Vagina (tissue), 2 donors: ENCODE measurements at regions not wholly inside any gene's neighbourhood (a gene's known extent, or its start where the extent isn't known, plus 50 kb on each side); places are given as distances from the start of the nearest gene placed in this dataset.

Source experiments
- POLR2A ChIP-seq, 2 donors: fragments of 450-650 bp; IDR thresholded peaks; one replicate each; pipeline ENCODE4 v1.6.1; 2017; ENCODE audit warnings: antibody characterized with exemption in 2 of 2, mild to moderate bottlenecking in 2 of 2, moderate library complexity in 2 of 2
- POLR2AphosphoS5 ChIP-seq, 2 donors: sonication (generic); formaldehyde crosslinking; IDR thresholded peaks; one replicate each; pipeline ENCODE4 v1.9.0; 2017; ENCODE audit warnings: antibody characterized with exemption in 2 of 2, mild to moderate bottlenecking in 2 of 2, low read depth in 1 of 2; ENCODE audit not compliant: insufficient read depth in 1 of 2
- TF ChIP-seq, protein P1 (sequence below), 3 experiments: fragments of 450-650 bp in 2 of 3; fragments of 200-600 bp in 1 of 3; sonication (generic) in 1 of 3; IDR thresholded peaks; one replicate each; pipeline ENCODE4 v1.5.1; 2017 to 2019; ENCODE audit warnings: antibody characterized with exemption in 3 of 3, mild to moderate bottlenecking in 2 of 3, moderate library complexity in 2 of 3

DNA sequence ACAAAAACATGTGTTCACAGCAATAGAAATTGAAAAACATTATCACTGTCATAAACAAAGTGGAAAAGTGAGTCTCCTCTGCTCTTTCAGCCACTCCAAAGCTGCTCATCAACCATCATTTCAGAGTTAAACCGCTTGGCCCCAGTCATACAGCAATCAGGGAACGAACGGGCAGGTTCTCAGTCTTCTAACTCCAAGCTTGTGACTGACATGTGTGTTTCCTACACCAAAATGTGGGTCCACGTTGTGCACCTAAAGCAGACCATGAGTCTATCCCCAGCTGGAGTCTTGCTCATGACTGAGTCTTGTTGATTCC is 582.6 kb upstream of the ID2 start:
- TF ChIP-seq POLR2AphosphoS5 (IDR thresholded peaks at IDR 0.05; ENCODE audit: insufficient read depth in 1 of 2, low read depth in 1 of 2) (no peak), POLR2A (IDR thresholded peaks at IDR 0.05) (no peak)
- TF ChIP-seq, protein P1, sequence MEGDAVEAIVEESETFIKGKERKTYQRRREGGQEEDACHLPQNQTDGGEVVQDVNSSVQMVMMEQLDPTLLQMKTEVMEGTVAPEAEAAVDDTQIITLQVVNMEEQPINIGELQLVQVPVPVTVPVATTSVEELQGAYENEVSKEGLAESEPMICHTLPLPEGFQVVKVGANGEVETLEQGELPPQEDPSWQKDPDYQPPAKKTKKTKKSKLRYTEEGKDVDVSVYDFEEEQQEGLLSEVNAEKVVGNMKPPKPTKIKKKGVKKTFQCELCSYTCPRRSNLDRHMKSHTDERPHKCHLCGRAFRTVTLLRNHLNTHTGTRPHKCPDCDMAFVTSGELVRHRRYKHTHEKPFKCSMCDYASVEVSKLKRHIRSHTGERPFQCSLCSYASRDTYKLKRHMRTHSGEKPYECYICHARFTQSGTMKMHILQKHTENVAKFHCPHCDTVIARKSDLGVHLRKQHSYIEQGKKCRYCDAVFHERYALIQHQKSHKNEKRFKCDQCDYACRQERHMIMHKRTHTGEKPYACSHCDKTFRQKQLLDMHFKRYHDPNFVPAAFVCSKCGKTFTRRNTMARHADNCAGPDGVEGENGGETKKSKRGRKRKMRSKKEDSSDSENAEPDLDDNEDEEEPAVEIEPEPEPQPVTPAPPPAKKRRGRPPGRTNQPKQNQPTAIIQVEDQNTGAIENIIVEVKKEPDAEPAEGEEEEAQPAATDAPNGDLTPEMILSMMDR (IDR thresholded peaks at IDR 0.05), result no peak
